T-helper 17 cell (primary cell): ENCODE measurements at regions not wholly inside any gene's neighbourhood (a gene's known extent, or its start where the extent isn't known, plus 50 kb on each side); places are given as distances from the start of the nearest gene placed in this dataset.

Source experiments
- ATAC-seq: fragments of 150-1000 bp; cut with Tn5 transposase; 2 replicates; pipeline ENCODE4 v1.10.0; 2021; ENCODE audit warnings: mild to moderate bottlenecking, moderate library complexity
- DNase-seq, 3 donors: peaks; one replicate each; pipeline versions ENCODE4 v3.0.0 to v3.0.0-alpha.2; 2020 to 2021
- H3K9me3 ChIP-seq: one replicate; pipeline ENCODE4 v1.7.0; 2013; ENCODE audit warnings: low read length, mild to moderate bottlenecking; ENCODE audit not compliant: control insufficient read depth, poor library complexity, severe bottlenecking
- H3K27ac Mint-ChIP-seq: one replicate; pipeline ENCODE4 v1.8.0; 2022; ENCODE audit warnings: mild to moderate bottlenecking, moderate library complexity, mixed read lengths
- H3K27me3 Mint-ChIP-seq: one replicate; pipeline ENCODE4 v1.8.0; 2022; ENCODE audit warnings: mixed read lengths
- H3K36me3 Mint-ChIP-seq: one replicate; pipeline ENCODE4 v1.8.0; 2022; ENCODE audit warnings: low read depth, mixed read lengths
- H3K4me1 Mint-ChIP-seq: one replicate; pipeline ENCODE4 v1.8.0; 2022; ENCODE audit warnings: mild to moderate bottlenecking, mixed read lengths
- H3K4me3 Mint-ChIP-seq: one replicate; pipeline ENCODE4 v1.8.0; 2022; ENCODE audit warnings: mild to moderate bottlenecking, moderate library complexity, mixed read lengths

- Mint-ChIP-seq H3K4me1 (no peaks in the 10 kb centered on the region), H3K27ac (no peak overlapping the region), H3K27me3 (no peaks in the 10 kb centered on the region), H3K36me3 (no peaks in the 10 kb centered on the region), H3K4me3 (no peak overlapping the region)
- ATAC-seq (no peak), DNase-seq (no peak)
- H3K9me3 ChIP-seq, result peaks cover 3% of the 10 kb centered on the region
Measured at GRCh38 chr9:11432361-11432760, 819.6 kb upstream of the PTPRD start.

DNA sequence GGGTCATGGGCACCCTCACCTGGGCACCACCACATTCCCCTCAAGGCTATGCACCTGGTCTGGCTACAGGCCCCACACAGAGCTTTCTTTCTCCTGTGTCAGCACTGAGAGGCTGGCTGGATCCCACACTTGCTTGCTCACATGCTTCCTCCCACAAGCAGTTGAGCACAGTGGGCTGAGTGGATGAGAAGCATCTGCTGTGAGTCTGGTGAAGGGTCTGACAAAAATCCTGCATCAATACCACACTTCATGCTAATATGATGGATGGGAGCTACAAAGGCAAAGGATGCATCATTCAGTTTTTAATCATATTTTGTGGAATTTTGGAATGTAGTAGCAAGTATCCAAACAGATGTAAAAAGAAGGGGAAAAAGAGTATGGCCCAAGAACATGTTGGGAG, 830.8 kb upstream of the PTPRD start:
- ATAC-seq (no peak), DNase-seq (no peak)
- no peaks in the 10 kb centered on the region for H3K36me3 Mint-ChIP-seq
- H3K4me3 Mint-ChIP-seq, result no peak overlapping the region
- H3K9me3 ChIP-seq, result no peaks in the 10 kb centered on the region
- no peaks in the 10 kb centered on the region for H3K4me1 Mint-ChIP-seq
- H3K27me3 Mint-ChIP-seq, result no peaks in the 10 kb centered on the region
- no peak overlapping the region for H3K27ac Mint-ChIP-seq

GRCh38 chr9:11457825-11458790, 845.3 kb upstream of the PTPRD start:
- no peak overlapping the region for H3K4me3 Mint-ChIP-seq
- no peak for ATAC-seq
- no peaks in the 10 kb centered on the region for H3K4me1 Mint-ChIP-seq
- H3K9me3 ChIP-seq, result peaks cover 2% of the 10 kb centered on the region
- H3K27ac Mint-ChIP-seq, result no peak overlapping the region
- no peaks in the 10 kb centered on the region for H3K36me3 Mint-ChIP-seq
- H3K27me3 Mint-ChIP-seq, result no peaks in the 10 kb centered on the region
- DNase-seq, result no peak

GRCh38 chr9:11469745-11470144, 856.9 kb upstream of the PTPRD start:
- Mint-ChIP-seq H3K27me3 (no peaks in the 10 kb centered on the region), H3K4me3 (no peak overlapping the region), H3K36me3 (no peaks in the 10 kb centered on the region), H3K4me1 (no peaks in the 10 kb centered on the region), H3K27ac (no peak overlapping the region)
- no peak for ATAC-seq
- H3K9me3 ChIP-seq, result no peaks in the 10 kb centered on the region
- no peak for DNase-seq

DNA sequence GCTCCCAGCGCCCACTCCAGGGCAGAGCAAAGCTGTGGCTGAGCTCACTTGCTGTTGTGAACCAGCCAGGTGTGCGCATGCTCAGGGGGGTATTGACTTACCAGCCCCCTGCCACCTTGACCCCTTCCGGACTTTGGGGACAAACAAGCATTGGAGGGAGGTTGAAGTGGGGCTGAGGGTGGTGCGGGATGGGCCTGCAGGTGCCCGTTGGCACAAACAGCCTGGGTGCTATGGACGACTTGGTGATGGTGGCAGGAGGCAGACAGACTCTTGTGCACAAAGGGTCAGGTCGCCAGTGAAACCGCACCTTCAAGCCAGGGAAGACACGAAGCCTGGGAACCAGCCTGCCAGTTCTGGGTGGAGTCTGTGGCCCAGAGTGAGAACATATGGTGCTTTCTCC, 858.5 kb upstream of the PTPRD start:
- Mint-ChIP-seq H3K27me3 (no peaks in the 10 kb centered on the region), H3K4me3 (no peak overlapping the region), H3K4me1 (no peaks in the 10 kb centered on the region), H3K36me3 (no peaks in the 10 kb centered on the region), H3K27ac (no peak overlapping the region)
- no peaks in the 10 kb centered on the region for H3K9me3 ChIP-seq
- ATAC-seq (no peak), DNase-seq (no peak)

DNA sequence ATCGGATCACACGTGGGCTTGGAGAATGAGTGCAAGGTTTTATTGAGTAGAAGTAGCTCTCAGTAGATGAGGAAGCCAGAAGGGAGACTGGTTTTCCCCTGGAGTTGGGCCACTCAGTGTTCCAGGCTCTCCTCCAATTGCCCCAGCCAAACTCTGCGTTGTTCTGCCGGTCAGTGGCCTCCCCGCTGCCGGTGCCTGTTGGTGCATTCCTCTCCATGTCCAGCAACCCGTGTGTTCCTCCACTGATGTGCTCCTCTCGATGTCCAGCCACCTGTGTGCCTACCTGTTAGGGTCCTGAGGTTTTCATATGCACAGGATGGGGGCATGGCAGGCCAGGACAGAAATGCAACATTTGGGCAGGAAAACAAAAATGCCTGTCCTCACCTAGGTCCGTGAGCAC, 888.0 kb upstream of the PTPRD start:
- DNase-seq, result no peak
- H3K36me3 Mint-ChIP-seq, result no peaks in the 10 kb centered on the region
- no peaks in the 10 kb centered on the region for H3K4me1 Mint-ChIP-seq

DNA sequence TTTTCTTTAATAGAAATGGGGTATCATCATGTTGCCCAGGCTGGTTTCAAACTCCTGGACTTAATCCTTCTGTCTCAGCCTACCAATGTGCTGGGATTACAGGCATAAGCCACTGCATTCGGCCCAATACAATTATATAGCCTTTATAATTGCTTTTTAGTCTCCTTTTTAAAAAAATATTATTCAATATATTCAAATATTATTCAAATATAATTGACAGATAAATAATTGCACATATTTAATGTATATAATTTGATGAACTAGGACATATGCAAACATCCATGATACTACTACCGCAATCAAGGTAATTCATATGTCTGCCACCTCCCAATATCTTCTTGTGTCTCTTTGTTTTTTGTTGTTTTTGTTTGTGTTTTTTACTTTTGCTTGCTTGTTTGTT, 894.2 kb upstream of the PTPRD start:
- no peak for ATAC-seq
- no peaks in the 10 kb centered on the region for H3K4me1 Mint-ChIP-seq

More for the DNA sequence above, 888.0 kb upstream of the PTPRD start:
- H3K9me3 ChIP-seq, result no peaks in the 10 kb centered on the region
- no peak for ATAC-seq
- H3K27ac Mint-ChIP-seq, result no peak overlapping the region
- H3K27me3 Mint-ChIP-seq, result no peaks in the 10 kb centered on the region
- H3K4me3 Mint-ChIP-seq, result no peak overlapping the region

DNA sequence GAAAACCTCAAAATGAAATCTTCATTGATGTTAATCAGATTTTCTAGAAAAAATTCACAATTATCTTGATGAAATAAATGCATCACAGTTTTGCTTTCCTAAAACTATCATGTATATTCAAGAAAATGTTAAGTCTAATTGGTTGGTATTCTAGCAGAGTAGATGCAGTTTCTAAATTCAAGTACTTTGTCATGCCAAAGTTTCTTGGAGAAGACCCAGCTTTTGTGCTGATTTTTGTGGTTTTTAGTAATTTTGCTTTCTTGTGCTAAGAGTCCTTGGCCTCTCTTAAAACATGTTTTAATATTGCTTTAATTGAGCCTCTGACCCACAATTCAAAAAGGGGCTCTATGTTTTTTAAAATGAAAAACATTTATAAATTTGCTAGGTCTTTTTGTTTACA, 924.8 kb upstream of the PTPRD start:
- Mint-ChIP-seq H3K27me3 (no peaks in the 10 kb centered on the region), H3K36me3 (no peaks in the 10 kb centered on the region), H3K27ac (no peak overlapping the region), H3K4me1 (no peaks in the 10 kb centered on the region), H3K4me3 (no peak overlapping the region)
- H3K9me3 ChIP-seq, result no peaks in the 10 kb centered on the region
- ATAC-seq, result no peak
- no peak for DNase-seq

More for the DNA sequence above, 894.2 kb upstream of the PTPRD start:
- H3K27ac Mint-ChIP-seq, result no peak overlapping the region
- H3K4me3 Mint-ChIP-seq, result no peak overlapping the region
- no peaks in the 10 kb centered on the region for H3K36me3 Mint-ChIP-seq
- no peaks in the 10 kb centered on the region for H3K27me3 Mint-ChIP-seq
- no peak for DNase-seq
- H3K9me3 ChIP-seq, result no peaks in the 10 kb centered on the region

- no peaks in the 10 kb centered on the region for H3K27me3 Mint-ChIP-seq
- H3K9me3 ChIP-seq, result no peaks in the 10 kb centered on the region
- ATAC-seq (no peak), DNase-seq (no peak)
- no peak overlapping the region for H3K27ac Mint-ChIP-seq
- no peaks in the 10 kb centered on the region for H3K4me1 Mint-ChIP-seq
- H3K4me3 Mint-ChIP-seq, result no peak overlapping the region
- no peaks in the 10 kb centered on the region for H3K36me3 Mint-ChIP-seq
Measured at GRCh38 chr9:11542781-11543180, 930.0 kb upstream of the PTPRD start.

DNA sequence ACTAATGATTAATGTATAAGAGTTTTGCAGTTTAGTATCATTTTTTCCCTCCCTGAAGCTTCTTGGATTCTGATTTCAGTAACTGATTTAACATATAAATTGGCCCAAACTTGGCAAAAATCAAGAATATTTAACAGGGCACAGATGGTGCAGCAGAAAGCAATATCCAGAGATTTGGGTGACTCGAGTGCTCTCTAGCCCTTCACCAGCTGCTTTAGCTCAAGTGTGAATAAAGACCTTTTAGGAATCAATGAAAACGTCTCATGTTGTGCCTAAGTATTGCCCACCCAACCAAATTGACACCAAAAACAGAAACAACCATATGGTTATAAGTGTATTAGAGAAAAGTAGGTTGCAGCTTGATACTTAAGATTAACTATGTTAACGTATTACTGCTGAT, 933.4 kb upstream of the PTPRD start:
- Mint-ChIP-seq H3K4me3 (no peak overlapping the region), H3K36me3 (no peaks in the 10 kb centered on the region), H3K4me1 (no peaks in the 10 kb centered on the region), H3K27ac (no peak overlapping the region), H3K27me3 (no peaks in the 10 kb centered on the region)
- no peak for DNase-seq
- no peaks in the 10 kb centered on the region for H3K9me3 ChIP-seq
- no peak for ATAC-seq

DNA sequence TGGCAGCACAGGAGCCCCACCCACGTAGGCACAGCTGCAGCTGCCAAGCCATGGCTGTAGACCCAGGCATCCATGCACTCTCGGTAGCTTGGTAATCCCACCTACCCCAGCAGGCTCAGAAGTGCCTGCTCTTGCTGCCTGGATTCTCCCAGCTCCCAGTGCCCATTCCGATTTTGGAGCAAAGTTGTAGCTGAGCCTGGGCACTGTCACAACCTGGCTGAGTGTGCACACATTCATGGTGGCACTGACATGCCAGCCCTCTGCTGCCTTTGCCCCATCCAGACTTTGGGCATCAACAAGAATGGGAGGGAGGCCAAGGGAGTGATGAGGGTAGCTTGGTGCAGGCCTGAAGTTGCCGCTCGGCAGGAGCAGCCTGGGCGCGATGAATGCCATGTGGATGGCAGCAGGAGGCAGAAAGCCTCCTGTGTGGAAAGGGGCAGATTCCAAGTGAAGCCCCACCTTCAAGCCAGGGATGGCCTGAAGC, 936.6 kb upstream of the PTPRD start:
- Mint-ChIP-seq H3K27me3 (no peaks in the 10 kb centered on the region), H3K27ac (no peak overlapping the region), H3K4me1 (no peaks in the 10 kb centered on the region), H3K36me3 (no peaks in the 10 kb centered on the region), H3K4me3 (no peak overlapping the region)
- ATAC-seq (no peak), DNase-seq (no peak)
- H3K9me3 ChIP-seq, result no peaks in the 10 kb centered on the region

GRCh38 chr9:11551106-11551505, 938.3 kb upstream of the PTPRD start:
- no peak overlapping the region for H3K4me3 Mint-ChIP-seq
- no peak overlapping the region for H3K27ac Mint-ChIP-seq
- no peaks in the 10 kb centered on the region for H3K9me3 ChIP-seq
- no peak for ATAC-seq
- H3K36me3 Mint-ChIP-seq, result no peaks in the 10 kb centered on the region
- no peak for DNase-seq
- no peaks in the 10 kb centered on the region for H3K4me1 Mint-ChIP-seq
- no peaks in the 10 kb centered on the region for H3K27me3 Mint-ChIP-seq

GRCh38 chr9:11558043-11558442, 945.2 kb upstream of the PTPRD start:
- no peak overlapping the region for H3K4me3 Mint-ChIP-seq
- H3K4me1 Mint-ChIP-seq, result no peaks in the 10 kb centered on the region
- ATAC-seq (no peak), DNase-seq (no peak)
- no peak overlapping the region for H3K27ac Mint-ChIP-seq
- H3K9me3 ChIP-seq, result no peaks in the 10 kb centered on the region
- H3K36me3 Mint-ChIP-seq, result no peaks in the 10 kb centered on the region
- no peaks in the 10 kb centered on the region for H3K27me3 Mint-ChIP-seq
